Hepatocyte (in vitro differentiated cells): ENCODE measurements at regions not wholly inside any gene's neighbourhood (a gene's known extent, or its start where the extent isn't known, plus 50 kb on each side); places are given as distances from the start of the nearest gene placed in this dataset.

ENCODE experiments used
- CTCF ChIP-seq: fragments of 200-600 bp; sonication (generic); IDR thresholded peaks from 2 replicates; pipeline ENCODE4 v1.5.1; 2016; ENCODE audit warnings: antibody characterized with exemption, mild to moderate bottlenecking; ENCODE audit not compliant: poor library complexity
- EZH2 ChIP-seq: fragments of 200-600 bp; sonication (generic); IDR thresholded peaks from 2 replicates; pipeline ENCODE4 v1.6.1; 2016; ENCODE audit warnings: antibody characterized with exemption, mild to moderate bottlenecking, borderline replicate concordance
- EZH2phosphoT487 ChIP-seq: fragments of 200-600 bp; sonication (generic); IDR thresholded peaks from one replicate; pipeline ENCODE4 v1.6.1; 2018; ENCODE audit warnings: antibody characterized with exemption, mild to moderate bottlenecking, low read depth, moderate library complexity; ENCODE audit not compliant: unreplicated experiment, severe bottlenecking

GRCh38 chr14:22434030-22434429 lies 155.0 kb downstream of the DAD1 start:
- peak; percentile 30 for TF ChIP-seq CTCF
- TF ChIP-seq EZH2phosphoT487, result no peak
- no peak for TF ChIP-seq EZH2
